Body of pancreas (tissue), 4 donors: ENCODE measurements at regions not wholly inside any gene's neighbourhood (a gene's known extent, or its start where the extent isn't known, plus 50 kb on each side); places are given as distances from the start of the nearest gene placed in this dataset.

Experiments used
- ATAC-seq: fragments of 150-250 bp; one replicate; pipeline ENCODE4 v1.9.1; 2016
- DNase-seq, 4 donors: peaks; one replicate each; pipeline ENCODE4 v3.0.0-alpha.2; 2019
- H3K27ac ChIP-seq, 4 donors: fragments of 200-600 bp; sonication (generic); 1 replicate in 3 of 4; 2 replicates in 1 of 4; pipeline versions ENCODE4 v1.5.1 to v1.6.1; 2016 to 2019; ENCODE audit warnings: mild to moderate bottlenecking in 1 of 4, mixed read lengths in 1 of 4, moderate library complexity in 1 of 4
- H3K27me3 ChIP-seq, 2 donors: fragments of 200-600 bp; sonication (generic); one replicate each; pipeline ENCODE4 v1.6.0; 2016; ENCODE audit warnings: mild to moderate bottlenecking in 1 of 2
- H3K36me3 ChIP-seq, 2 donors: fragments of 200-600 bp; sonication (generic); replicated peaks in 1 of 2; 2 replicates each; pipeline ENCODE4 v1.5.1; 2016; ENCODE audit warnings: low read depth in 2 of 2; ENCODE audit not compliant: insufficient read depth in 1 of 2
- H3K4me1 ChIP-seq: fragments of 200-600 bp; sonication (generic); one replicate; pipeline ENCODE4 v1.6.0; 2016
- H3K4me3 ChIP-seq, 2 donors: fragments of 200-600 bp; sonication (generic); 1 replicate in 1 of 2; 2 replicates in 1 of 2; pipeline ENCODE4 v1.5.1; 2016 to 2019
- H3K9me3 ChIP-seq, 3 donors: fragments of 200-600 bp; sonication (generic); 1 replicate in 2 of 3; 2 replicates in 1 of 3; pipeline ENCODE4 v1.5.1; 2016
- POLR2A ChIP-seq, 3 donors: fragments of 450-650 bp; IDR thresholded peaks; one replicate each; pipeline ENCODE4 v1.6.1; 2016; ENCODE audit warnings: antibody characterized with exemption in 3 of 3, mild to moderate bottlenecking in 2 of 3
- WGBS, 2 donors: methylation state at CpG; one replicate each; pipeline ENCODE4 v1.1.5; 2017; 5-methylcytosine and 5-hydroxymethylcytosine counted together
- intact Hi-C: fragments of 100-400 bp; cut with DNase I; formaldehyde crosslinking; loops from one replicate; pipeline ENCODE4 v1.15.1; 2023
- TF ChIP-seq, protein P1 (sequence below), 7 experiments: fragments of 450-650 bp in 4 of 7; fragments of 200-600 bp in 3 of 7; sonication (generic) in 3 of 7; IDR thresholded peaks; one replicate each; pipeline ENCODE4 v1.5.1; 2016 to 2019; ENCODE audit warnings: antibody characterized with exemption in 7 of 7

DNA sequence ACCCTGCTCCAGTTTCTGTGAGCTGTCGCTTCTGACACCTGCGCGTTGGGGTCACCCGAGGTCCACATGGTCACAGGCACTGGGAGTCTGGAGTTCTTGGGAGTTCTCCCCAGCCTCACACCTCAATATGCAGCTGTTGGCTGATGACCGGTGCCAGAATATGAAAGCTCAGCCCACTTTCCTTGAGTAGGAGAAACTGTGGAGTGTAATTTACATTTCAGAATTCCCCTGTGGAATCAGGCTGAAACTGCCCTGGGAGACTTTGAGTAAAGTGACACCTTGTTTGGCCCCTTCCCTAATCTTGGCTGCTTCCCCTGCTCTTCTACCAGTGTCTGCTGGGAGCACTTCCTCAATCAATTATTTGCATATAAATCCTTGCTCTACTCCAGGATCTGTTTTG lies 255.9 kb downstream of the NFKBIZ start:
- Histone ChIP-seq H3K4me3 (no peak overlapping the region), H3K36me3 (no peaks in the 10 kb centered on the region), H3K27me3 (no peaks in the 10 kb centered on the region), H3K27ac (no peak overlapping the region), H3K4me1 (peaks cover 13% of the 10 kb centered on the region), H3K9me3 (no peaks in the 10 kb centered on the region)
- TF ChIP-seq POLR2A (IDR thresholded peaks at IDR 0.05) = no peak
- TF ChIP-seq, protein P1, sequence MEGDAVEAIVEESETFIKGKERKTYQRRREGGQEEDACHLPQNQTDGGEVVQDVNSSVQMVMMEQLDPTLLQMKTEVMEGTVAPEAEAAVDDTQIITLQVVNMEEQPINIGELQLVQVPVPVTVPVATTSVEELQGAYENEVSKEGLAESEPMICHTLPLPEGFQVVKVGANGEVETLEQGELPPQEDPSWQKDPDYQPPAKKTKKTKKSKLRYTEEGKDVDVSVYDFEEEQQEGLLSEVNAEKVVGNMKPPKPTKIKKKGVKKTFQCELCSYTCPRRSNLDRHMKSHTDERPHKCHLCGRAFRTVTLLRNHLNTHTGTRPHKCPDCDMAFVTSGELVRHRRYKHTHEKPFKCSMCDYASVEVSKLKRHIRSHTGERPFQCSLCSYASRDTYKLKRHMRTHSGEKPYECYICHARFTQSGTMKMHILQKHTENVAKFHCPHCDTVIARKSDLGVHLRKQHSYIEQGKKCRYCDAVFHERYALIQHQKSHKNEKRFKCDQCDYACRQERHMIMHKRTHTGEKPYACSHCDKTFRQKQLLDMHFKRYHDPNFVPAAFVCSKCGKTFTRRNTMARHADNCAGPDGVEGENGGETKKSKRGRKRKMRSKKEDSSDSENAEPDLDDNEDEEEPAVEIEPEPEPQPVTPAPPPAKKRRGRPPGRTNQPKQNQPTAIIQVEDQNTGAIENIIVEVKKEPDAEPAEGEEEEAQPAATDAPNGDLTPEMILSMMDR (IDR thresholded peaks at IDR 0.05) = no peak
- intact Hi-C loops = no loop called here
- no peak for ATAC-seq
- 82 to 92% methylated on average over 5 of the region's 5 CpGs for WGBS, 2 donors
- DNase-seq = no peak

DNA sequence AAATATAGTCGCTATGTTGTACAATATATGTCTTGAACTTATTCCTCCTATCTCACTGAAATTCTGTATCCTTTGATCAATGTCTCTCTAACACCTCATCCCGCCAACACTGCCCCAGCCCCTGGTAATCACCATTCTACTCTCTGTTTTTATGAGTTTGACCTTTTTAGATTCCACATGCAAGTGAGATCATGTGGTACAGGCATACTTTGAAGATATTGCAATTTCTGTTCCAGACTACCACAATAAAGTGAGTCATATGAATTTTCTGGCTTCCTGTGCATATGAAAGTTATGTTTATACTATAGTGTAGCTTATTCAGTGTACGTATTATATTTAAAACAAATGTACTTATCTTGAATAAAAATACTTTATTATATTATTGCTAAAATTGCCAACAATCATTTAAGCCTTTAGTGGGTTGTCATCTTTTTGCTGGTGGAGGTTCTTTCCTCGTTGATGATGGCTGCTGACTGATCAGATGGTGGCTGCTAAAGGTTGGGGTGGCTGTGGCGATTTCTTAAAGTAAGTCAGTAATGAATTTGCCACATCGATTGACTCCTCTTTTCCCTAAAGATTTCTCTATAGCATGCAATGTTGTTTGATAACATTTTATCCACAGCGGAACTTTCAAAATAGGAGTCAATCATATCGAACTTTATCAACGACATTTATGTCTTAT lies 257.2 kb downstream of the NFKBIZ start:
- H3K4me3 ChIP-seq = no peak overlapping the region
- intact Hi-C loops = no loop called here
- H3K9me3 ChIP-seq = no peaks in the 10 kb centered on the region
- peaks cover 13% of the 10 kb centered on the region for H3K4me1 ChIP-seq
- DNase-seq (no peak), ATAC-seq (no peak)
- 84 to 86% methylated on average over 9 of the region's 9 CpGs for WGBS, 2 donors
- no peak overlapping the region for H3K27ac ChIP-seq
- no peaks in the 10 kb centered on the region for H3K36me3 ChIP-seq
- TF ChIP-seq POLR2A (IDR thresholded peaks at IDR 0.05) = no peak
- TF ChIP-seq, protein P1 (IDR thresholded peaks at IDR 0.05) = no peak
- no peaks in the 10 kb centered on the region for H3K27me3 ChIP-seq

DNA sequence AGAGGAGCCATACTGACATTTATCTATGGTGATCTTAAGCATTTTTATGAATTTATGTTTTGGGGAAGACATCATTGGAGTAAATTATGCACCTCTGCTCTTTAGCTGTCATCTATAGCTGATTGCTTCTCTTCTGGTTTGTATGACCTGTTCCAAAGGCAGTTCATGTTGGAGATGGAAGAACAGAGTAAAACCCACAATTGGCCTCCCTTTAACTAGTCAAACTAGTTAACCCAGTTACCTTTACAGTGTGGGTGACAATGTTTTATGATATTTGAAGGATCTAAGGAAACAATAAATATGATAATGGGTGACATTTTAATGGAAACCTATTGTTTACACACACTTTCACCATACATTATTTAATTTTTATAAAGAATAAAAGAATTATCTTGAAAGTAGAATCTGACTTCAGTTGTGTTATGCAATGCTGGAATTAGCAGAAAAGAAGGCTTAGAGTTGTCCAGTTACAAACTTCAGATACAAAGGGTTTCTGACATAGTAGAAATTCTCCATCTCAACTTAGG lies 263.5 kb downstream of the NFKBIZ start:
- no peaks in the 10 kb centered on the region for H3K36me3 ChIP-seq
- intact Hi-C loops = no loop called here
- H3K4me3 ChIP-seq = no peak overlapping the region
- peaks cover 8% of the 10 kb centered on the region for H3K4me1 ChIP-seq
- H3K27me3 ChIP-seq = no peaks in the 10 kb centered on the region
- TF ChIP-seq POLR2A (IDR thresholded peaks at IDR 0.05) = no peak
- TF ChIP-seq, protein P1 (IDR thresholded peaks at IDR 0.05) = no peak
- no peaks in the 10 kb centered on the region for H3K9me3 ChIP-seq
- peak overlapping the region in 2 of 4 donors; percentile 36 to 45 for H3K27ac ChIP-seq
- ATAC-seq (no peak), DNase-seq (no peak)

DNA sequence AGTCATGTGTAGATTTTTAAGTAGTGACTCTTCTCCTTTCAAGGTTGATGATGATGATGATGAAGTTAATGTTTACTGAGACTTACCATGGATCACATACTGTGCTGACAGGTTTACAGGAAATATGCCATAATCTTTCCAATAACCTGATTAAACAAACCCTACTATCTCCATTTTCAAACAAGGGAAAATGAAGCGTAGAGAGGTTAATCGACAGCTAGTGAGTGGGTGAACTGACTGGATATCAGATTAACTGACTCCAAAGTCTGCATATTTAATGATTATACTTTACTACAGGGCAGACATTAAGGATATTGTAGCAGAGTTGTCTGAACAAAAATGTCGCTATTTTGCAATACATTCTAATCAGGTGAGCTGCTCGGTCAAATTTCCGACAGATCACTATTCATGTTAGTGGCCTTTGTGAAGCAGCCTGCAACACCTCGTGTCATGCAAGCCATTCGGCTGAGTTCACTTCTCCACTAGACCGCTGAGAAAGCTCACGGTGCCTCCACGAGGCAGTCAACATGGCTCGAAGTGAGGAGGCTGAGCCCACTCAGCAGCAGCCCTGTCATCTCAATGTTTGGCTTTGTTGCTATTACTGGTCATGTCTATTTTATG lies 264.2 kb downstream of the NFKBIZ start:
- Histone ChIP-seq H3K36me3 (no peaks in the 10 kb centered on the region), H3K27me3 (no peaks in the 10 kb centered on the region), H3K4me1 (peaks cover 8% of the 10 kb centered on the region), H3K9me3 (no peaks in the 10 kb centered on the region), H3K4me3 (no peak overlapping the region), H3K27ac (peak overlapping the region in 3 of 4 donors; percentile 17 to 45 (median 36))
- WGBS, 2 donors = 44 to 48% methylated on average over 11 of the region's 11 CpGs
- ATAC-seq = peak; percentile 84
- intact Hi-C loops = no loop called here
- DNase-seq = peak; percentile 16 to 40 (median 26)
- TF ChIP-seq POLR2A (IDR thresholded peaks at IDR 0.05) = peak in 1 of 3 donors; percentile 13
- TF ChIP-seq, protein P1 (IDR thresholded peaks at IDR 0.05) = no peak
